ENCODE measurements at regions not wholly inside any gene's neighbourhood (a gene's known extent, or its start where the extent isn't known, plus 50 kb on each side); places are given as distances from the start of the nearest gene placed in this dataset.

- no peaks in the 10 kb centered on the region for H3K9me3 ChIP-seq
Measured at GRCh38 chr12:47517122-47517521, 188.7 kb downstream of the RPAP3 start.

GRCh38 chr12:47509398-47509851, 196.4 kb downstream of the RPAP3 start:
- no peaks in the 10 kb centered on the region for H3K27me3 ChIP-seq
- 61 to 78% (median 73%) methylated on average over 1 of the region's 1 CpG for WGBS, 3 donors
- no peak overlapping the region for H3K4me3 ChIP-seq
- intact Hi-C loops (cut with DNase I), result no loop called here
- H3K36me3 ChIP-seq, result no peaks in the 10 kb centered on the region
- peak overlapping the region in 1 of 2 donors; percentile 26 for H3K27ac ChIP-seq
- H3K4me1 ChIP-seq (ENCODE audit: insufficient read depth), result peaks cover 1% of the 10 kb centered on the region
- no peak for TF ChIP-seq POLR2A (IDR thresholded peaks at IDR 0.05)
- TF ChIP-seq CTCF (IDR thresholded peaks at IDR 0.05), result no peak
- TF ChIP-seq EP300 (IDR thresholded peaks at IDR 0.05), result no peak
- H3K9me3 ChIP-seq, result no peaks in the 10 kb centered on the region
- DNase-seq, result no peak

More at GRCh38 chr12:47517122-47517521, 188.7 kb downstream of the RPAP3 start:
- no peaks in the 10 kb centered on the region for H3K4me1 ChIP-seq (ENCODE audit: insufficient read depth)
- no peak for TF ChIP-seq POLR2A (IDR thresholded peaks at IDR 0.05)
- TF ChIP-seq CTCF (IDR thresholded peaks at IDR 0.05), result no peak
- no peak for TF ChIP-seq EP300 (IDR thresholded peaks at IDR 0.05)
- intact Hi-C loops (cut with DNase I), result no loop called here
- no peaks in the 10 kb centered on the region for H3K36me3 ChIP-seq
- H3K4me3 ChIP-seq, result no peak overlapping the region
- H3K27me3 ChIP-seq, result no peaks in the 10 kb centered on the region
- 75 to 82% (median 77%) methylated on average over 4 of the region's 4 CpGs for WGBS, 3 donors
- no peak overlapping the region for H3K27ac ChIP-seq
- DNase-seq, result no peak

- intact Hi-C loops (cut with DNase I), result no loop called here
- Histone ChIP-seq H3K27ac (no peak overlapping the region), H3K9me3 (no peaks in the 10 kb centered on the region), H3K27me3 (no peaks in the 10 kb centered on the region), H3K4me1 (ENCODE audit: insufficient read depth) (peaks cover 1% of the 10 kb centered on the region), H3K36me3 (no peaks in the 10 kb centered on the region), H3K4me3 (no peak overlapping the region)
- no peak for DNase-seq
- WGBS, 3 donors, result 93 to 95% (median 93%) methylated on average over 3 of the region's 3 CpGs
- TF ChIP-seq POLR2A (IDR thresholded peaks at IDR 0.05) (no peak), EP300 (IDR thresholded peaks at IDR 0.05) (no peak), CTCF (IDR thresholded peaks at IDR 0.05) (no peak)
Measured at GRCh38 chr12:47507221-47507620, 198.6 kb downstream of the RPAP3 start.

GRCh38 chr12:47504775-47505446, 200.9 kb downstream of the RPAP3 start:
- no peak for TF ChIP-seq EP300 (IDR thresholded peaks at IDR 0.05)
- TF ChIP-seq POLR2A (IDR thresholded peaks at IDR 0.05), result no peak
- TF ChIP-seq CTCF (IDR thresholded peaks at IDR 0.05), result no peak
- Histone ChIP-seq H3K27me3 (no peaks in the 10 kb centered on the region), H3K4me3 (no peak overlapping the region), H3K9me3 (no peaks in the 10 kb centered on the region), H3K36me3 (no peaks in the 10 kb centered on the region), H3K27ac (no peak overlapping the region), H3K4me1 (ENCODE audit: insufficient read depth) (peaks cover 1% of the 10 kb centered on the region)
- intact Hi-C loops (cut with DNase I), result no loop called here
- WGBS, 3 donors, result 59 to 61% (median 61%) methylated on average over 11 of the region's 11 CpGs
- DNase-seq, result no peak
